ENCODE measurements at regions not wholly inside any gene's neighbourhood (a gene's known extent, or its start where the extent isn't known, plus 50 kb on each side); places are given as distances from the start of the nearest gene placed in this dataset.
"Not testable (repeated sequence)": the region's sequence is repeated elsewhere in the genome, so short reads cannot be mapped to it uniquely, and the experiment has no call there.

- no peak for DNase-seq (ENCODE audit: low spot score)
These were observed 96.7 kb downstream of the SLC25A47 start for GRCh38 chr14:100419856-100420255.

GRCh38 chr14:100421756-100422470, 98.8 kb downstream of the SLC25A47 start:
- no peak for DNase-seq (ENCODE audit: low spot score)

GRCh38 chr14:100422556-100423316, 99.6 kb downstream of the SLC25A47 start:
- no peak for DNase-seq (ENCODE audit: low spot score)

- DNase-seq (ENCODE audit: low spot score), result no peak
These were observed 100.3 kb downstream of the SLC25A47 start for GRCh38 chr14:100423317-100424010.

GRCh38 chr14:100424504-100425428, 101.6 kb downstream of the SLC25A47 start:
- DNase-seq (ENCODE audit: low spot score), result no peak

- DNase-seq (ENCODE audit: low spot score), result no peak
These were observed 102.3 kb downstream of the SLC25A47 start for GRCh38 chr14:100425429-100425827.

- DNase-seq (ENCODE audit: low spot score), result no peak
These were observed 103.2 kb downstream of the SLC25A47 start for GRCh38 chr14:100426314-100426713.

DNA sequence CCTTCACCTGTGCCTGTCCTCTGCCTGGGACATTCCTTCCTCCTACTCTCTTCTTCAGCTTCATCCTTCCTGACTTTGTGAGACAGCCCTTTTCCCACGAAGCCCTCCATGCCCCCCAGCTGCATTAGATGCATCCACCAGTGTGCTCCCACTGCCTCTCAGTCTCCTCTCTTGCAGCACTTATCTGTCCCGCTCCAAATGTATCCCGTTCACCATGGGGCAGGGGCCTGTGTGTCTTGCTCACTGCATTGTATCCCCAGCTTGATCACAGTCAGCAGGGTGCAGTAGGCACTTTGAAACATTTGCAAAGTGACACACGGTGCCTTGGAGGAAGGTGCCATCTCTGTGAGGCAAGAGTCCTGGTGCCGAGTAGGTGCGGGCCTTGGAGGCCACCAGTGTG, 104.0 kb downstream of the SLC25A47 start:
- no peak for DNase-seq (ENCODE audit: low spot score)

- peak; percentile 54 for DNase-seq (ENCODE audit: low spot score)
These were observed 105.6 kb downstream of the SLC25A47 start for GRCh38 chr14:100428727-100429126.

DNA sequence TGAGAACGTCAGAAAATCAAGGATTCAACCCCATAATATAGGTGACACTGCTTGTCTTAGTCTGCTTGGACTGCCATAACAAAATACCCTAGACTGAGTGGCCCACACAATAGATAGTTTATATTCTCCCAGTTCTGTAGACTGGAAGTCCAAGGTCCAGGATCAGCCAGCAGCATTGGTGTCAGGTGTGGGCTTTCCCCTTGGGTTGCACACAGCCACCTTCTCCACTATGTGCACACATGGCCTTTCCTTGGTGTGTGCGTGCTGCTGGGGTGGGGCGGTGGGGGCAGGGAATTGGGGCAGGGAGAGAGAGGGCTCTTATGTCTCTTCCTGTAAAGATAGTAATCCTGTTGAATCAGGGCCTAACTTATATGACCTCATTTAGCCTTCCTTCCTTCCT, 106.4 kb downstream of the SLC25A47 start:
- no peak for DNase-seq (ENCODE audit: low spot score)

- no peak for DNase-seq (ENCODE audit: low spot score)
These were observed 107.4 kb downstream of the SLC25A47 start for GRCh38 chr14:100430571-100430970.

DNA sequence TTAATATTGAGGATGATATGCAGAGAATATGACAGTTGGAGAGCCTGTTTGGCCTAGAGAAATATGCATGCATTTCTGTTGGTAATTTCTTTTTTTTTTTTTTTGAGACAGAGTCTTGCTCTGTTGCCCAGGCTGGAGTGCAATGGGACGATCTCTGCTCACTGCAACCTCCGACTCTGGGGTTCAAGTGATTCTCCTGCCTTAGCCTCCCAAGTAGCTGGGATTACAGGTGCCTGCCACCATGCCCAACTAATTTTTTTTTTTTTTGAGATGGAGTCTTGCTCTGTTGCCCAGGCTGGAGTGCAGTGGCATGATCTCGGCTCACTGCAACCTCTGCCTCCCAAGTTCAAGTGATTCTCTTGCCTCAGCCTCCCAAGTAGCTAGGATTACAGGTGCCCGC, 108.3 kb downstream of the SLC25A47 start:
- not testable (repeated sequence) for DNase-seq (ENCODE audit: low spot score)

DNA sequence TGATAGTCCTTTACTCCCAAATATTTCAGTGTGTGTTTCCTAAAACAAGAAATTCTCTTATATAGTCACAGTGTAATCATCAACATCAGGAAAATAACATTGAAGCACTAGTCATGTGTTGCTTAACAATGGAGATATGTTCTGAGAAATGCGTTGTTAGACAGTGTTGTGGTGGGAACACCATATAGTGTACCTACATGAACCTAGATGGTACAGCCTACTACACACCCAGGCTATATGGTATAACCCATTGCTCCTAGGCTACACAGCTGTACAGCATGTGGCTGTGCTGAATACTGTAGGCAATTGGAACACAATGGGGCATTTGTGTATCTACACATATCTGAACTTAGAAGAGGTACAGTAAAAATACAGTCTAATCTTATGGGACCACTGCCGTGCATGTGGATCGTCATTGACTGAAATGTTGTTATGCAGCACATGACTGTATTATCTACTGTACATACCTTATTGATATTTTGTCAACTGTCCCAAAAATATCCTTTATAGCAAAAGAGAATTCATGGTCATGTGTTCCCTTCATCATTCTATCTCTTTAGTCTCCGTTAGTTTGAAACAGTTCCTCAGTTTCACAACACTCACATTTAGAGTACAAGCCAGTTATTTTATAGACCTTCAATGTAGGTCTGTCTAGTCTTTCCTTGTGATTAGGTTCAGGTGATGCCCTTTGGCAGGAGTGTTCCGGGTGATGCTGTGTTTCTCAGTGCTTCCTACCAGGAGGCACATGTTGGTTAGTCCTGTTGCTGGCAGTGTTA, 109.7 kb downstream of the SLC25A47 start:
- no peak for DNase-seq (ENCODE audit: low spot score)

GRCh38 chr14:100433428-100433814, 110.3 kb downstream of the SLC25A47 start:
- peak; percentile 40 for DNase-seq (ENCODE audit: low spot score)

- DNase-seq (ENCODE audit: low spot score), result no peak
These were observed 111.0 kb downstream of the SLC25A47 start for GRCh38 chr14:100434033-100434601.

GRCh38 chr14:100434911-100435438, 111.8 kb downstream of the SLC25A47 start:
- no peak for DNase-seq (ENCODE audit: low spot score)

GRCh38 chr14:100435459-100435858, 112.3 kb downstream of the SLC25A47 start:
- DNase-seq (ENCODE audit: low spot score), result no peak

- DNase-seq (ENCODE audit: low spot score), result no peak
These were observed 113.7 kb downstream of the SLC25A47 start for GRCh38 chr14:100436745-100437406.

DNA sequence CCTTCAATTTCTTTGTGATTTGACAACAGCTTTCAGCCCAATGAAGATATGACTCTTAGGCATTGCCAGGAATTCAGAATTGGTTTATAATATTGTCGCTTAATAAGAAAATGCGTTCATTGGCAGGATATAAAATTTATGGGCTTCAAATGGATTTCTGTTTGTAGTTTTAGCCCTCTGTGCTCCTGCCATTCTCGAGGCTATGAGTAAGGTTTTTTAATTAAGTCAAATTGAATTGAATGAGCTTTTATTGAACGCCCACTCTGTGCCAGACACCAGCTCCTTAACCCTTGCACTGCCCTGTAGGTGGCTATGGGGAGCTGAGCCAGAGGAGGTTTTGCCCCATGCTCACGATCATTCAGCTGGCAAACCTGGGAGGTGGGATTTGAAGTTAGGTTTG, 115.1 kb downstream of the SLC25A47 start:
- DNase-seq (ENCODE audit: low spot score), result no peak

Data from RKO (cell line).